ENCODE measurements at regions not wholly inside any gene's neighbourhood (a gene's known extent, or its start where the extent isn't known, plus 50 kb on each side); places are given as distances from the start of the nearest gene placed in this dataset.
A peak's percentile ranks its signal among the peaks of the same experiment; 100 is the strongest.

DNA sequence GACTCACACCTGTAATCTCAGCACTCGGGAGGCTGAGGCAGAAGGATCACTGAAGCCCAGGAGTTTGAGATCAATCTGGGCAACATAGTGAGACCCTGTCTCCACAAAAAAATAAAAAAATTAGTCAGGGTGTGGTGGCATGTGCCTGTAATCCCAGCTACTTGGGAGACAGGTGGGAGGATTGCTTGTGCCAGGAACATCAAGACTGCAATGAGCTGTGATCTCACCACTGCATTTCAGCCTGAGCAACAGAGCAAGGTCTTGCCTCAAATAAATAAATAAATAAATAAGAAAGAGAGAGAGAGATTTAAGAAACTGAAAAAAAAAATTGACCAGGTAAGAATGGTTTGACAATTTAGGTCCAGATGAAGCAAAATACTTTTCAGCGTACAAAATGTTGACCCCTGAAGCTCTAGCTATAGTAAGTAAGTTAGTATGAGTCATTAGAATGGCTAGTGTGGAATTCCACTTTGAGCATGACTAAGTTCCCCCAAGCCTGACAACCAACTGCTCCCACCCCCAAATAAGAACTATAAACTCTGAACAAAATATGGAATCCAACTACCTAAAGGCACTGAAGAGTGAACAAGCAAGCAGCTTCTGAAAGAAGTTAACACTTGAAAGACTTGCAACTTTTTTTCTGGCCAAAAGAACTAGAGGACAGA, 217.8 kb upstream of the TLE4 start:
- intact Hi-C loops (cut with DNase I) = no loop called here
- WGBS, 2 donors = 94% methylated on average over 2 of the region's 2 CpGs
- TF ChIP-seq, protein P1, sequence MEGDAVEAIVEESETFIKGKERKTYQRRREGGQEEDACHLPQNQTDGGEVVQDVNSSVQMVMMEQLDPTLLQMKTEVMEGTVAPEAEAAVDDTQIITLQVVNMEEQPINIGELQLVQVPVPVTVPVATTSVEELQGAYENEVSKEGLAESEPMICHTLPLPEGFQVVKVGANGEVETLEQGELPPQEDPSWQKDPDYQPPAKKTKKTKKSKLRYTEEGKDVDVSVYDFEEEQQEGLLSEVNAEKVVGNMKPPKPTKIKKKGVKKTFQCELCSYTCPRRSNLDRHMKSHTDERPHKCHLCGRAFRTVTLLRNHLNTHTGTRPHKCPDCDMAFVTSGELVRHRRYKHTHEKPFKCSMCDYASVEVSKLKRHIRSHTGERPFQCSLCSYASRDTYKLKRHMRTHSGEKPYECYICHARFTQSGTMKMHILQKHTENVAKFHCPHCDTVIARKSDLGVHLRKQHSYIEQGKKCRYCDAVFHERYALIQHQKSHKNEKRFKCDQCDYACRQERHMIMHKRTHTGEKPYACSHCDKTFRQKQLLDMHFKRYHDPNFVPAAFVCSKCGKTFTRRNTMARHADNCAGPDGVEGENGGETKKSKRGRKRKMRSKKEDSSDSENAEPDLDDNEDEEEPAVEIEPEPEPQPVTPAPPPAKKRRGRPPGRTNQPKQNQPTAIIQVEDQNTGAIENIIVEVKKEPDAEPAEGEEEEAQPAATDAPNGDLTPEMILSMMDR (IDR thresholded peaks at IDR 0.05) = no peak
- TF ChIP-seq POLR2A (IDR thresholded peaks at IDR 0.05) = no peak
- H3K36me3 ChIP-seq = no peaks in the 10 kb centered on the region
- no peak overlapping the region for H3K4me3 ChIP-seq (replicated peaks in 1 of 3)
- H3K27me3 ChIP-seq = no peaks in the 10 kb centered on the region
- H3K9me3 ChIP-seq = no peaks in the 10 kb centered on the region
- no peaks in the 10 kb centered on the region for H3K4me1 ChIP-seq
- H3K27ac ChIP-seq = no peak overlapping the region
- no peak for DNase-seq

DNA sequence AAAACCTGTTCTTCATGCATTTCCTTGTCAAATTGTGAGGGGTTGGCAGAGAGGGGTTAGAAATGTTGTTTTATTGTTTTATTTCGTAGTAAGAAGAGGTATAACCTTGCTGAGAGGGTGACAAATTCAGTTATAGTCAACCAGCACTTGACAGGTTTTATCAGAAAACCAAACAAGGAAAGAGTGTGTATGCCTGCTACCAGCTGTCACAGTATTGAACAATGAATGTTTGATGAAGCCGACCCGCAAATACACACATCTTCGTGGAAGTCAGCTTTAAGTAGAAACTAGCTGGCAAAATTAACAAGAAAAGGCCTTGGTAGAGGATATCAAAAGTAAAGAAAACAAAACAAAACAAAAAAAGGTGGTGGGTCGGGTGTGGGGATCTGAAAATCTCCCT, 214.6 kb upstream of the TLE4 start:
- intact Hi-C loops (cut with DNase I) = no loop called here
- TF ChIP-seq POLR2A (IDR thresholded peaks at IDR 0.05) = no peak
- TF ChIP-seq, protein P1 (IDR thresholded peaks at IDR 0.05) = no peak
- 72% methylated on average over 5 of the region's 5 CpGs for WGBS, 2 donors
- Histone ChIP-seq H3K27ac (no peak overlapping the region), H3K9me3 (no peaks in the 10 kb centered on the region), H3K4me1 (no peaks in the 10 kb centered on the region), H3K27me3 (no peaks in the 10 kb centered on the region), H3K36me3 (no peaks in the 10 kb centered on the region), H3K4me3 (replicated peaks in 1 of 3) (no peak overlapping the region)
- no peak for DNase-seq

DNA sequence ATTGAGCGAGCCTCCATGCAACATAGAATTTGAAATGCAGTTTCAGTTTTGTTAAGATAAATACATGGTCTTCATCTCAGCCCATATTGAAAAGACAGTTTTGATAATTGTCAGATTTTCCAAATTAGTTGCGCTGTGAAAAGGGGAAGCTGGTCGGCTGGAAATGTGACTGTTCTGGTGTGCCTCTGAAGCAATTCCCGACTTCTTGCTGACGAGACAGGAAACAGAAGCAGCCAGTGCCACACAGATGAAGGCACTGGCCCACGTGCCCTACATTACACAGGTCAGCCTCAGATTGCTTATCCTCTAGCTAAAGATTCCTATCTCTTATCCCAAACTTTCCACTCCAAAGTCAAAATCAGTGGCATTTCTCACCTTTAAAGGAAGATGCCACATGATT, 214.1 kb upstream of the TLE4 start:
- Histone ChIP-seq H3K27me3 (no peaks in the 10 kb centered on the region), H3K27ac (no peak overlapping the region), H3K4me1 (no peaks in the 10 kb centered on the region), H3K9me3 (no peaks in the 10 kb centered on the region), H3K4me3 (replicated peaks in 1 of 3) (no peak overlapping the region), H3K36me3 (no peaks in the 10 kb centered on the region)
- 69 to 71% methylated on average over 6 of the region's 6 CpGs for WGBS, 2 donors
- TF ChIP-seq, protein P1 (IDR thresholded peaks at IDR 0.05) = no peak
- TF ChIP-seq POLR2A (IDR thresholded peaks at IDR 0.05) = no peak
- intact Hi-C loops (cut with DNase I) = no loop called here
- peak in 1 of 2 donors; percentile 5 for DNase-seq

DNA sequence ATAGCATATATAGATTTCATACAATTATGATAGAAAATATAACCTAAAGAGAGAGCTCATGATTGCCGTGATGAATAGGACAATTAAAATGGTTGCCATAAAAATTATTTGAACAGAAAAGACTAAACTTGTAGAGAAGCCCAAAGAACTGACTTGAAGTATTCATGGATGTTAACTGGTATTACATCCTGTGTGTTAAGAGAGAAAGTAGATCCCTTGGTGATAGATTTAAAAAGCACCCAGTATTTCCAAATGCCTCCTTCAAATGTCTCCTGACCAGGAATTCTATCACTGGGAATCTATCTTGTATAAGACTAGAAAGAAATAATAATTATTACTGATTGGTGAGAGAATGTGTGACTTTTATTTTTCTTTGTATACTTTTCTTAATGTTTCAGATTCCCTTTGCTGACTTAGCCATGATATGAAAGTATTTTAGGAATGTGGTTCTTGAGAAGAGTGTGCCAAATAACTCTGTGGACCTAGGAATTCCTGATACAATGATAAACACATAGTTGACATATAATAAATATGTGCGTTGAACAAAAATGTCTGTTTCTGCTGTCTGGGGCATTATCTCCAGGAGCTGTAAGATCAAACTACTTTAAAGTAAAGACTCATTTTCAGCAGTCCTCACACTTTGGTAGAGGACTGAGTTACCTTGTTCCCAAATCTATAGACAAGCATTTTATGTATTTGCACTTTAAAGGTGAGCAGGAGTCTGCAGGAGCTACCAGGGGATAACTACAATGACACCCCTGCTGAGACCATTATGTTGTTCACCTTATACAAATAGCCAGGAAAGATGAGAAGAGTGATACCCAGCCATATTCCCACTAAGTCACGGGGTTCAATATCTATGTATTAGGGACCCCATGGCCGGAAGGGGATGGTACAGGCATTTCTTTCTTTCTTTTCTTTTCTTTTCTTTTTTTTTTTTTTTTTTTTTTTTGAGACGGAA, 211.1 kb upstream of the TLE4 start:
- WGBS, 2 donors = 77 to 79% methylated on average over 5 of the region's 5 CpGs
- intact Hi-C loops (cut with DNase I) = no loop called here
- Histone ChIP-seq H3K4me3 (replicated peaks in 1 of 3) (no peak overlapping the region), H3K9me3 (no peaks in the 10 kb centered on the region), H3K4me1 (no peaks in the 10 kb centered on the region), H3K27ac (no peak overlapping the region), H3K27me3 (no peaks in the 10 kb centered on the region), H3K36me3 (no peaks in the 10 kb centered on the region)
- TF ChIP-seq, protein P1 (IDR thresholded peaks at IDR 0.05) = no peak
- no peak for TF ChIP-seq POLR2A (IDR thresholded peaks at IDR 0.05)
- no peak for DNase-seq

All from thyroid gland (tissue), 4 donors.